ENCODE measurements at regions not wholly inside any gene's neighbourhood (a gene's known extent, or its start where the extent isn't known, plus 50 kb on each side); places are given as distances from the start of the nearest gene placed in this dataset.

DNA sequence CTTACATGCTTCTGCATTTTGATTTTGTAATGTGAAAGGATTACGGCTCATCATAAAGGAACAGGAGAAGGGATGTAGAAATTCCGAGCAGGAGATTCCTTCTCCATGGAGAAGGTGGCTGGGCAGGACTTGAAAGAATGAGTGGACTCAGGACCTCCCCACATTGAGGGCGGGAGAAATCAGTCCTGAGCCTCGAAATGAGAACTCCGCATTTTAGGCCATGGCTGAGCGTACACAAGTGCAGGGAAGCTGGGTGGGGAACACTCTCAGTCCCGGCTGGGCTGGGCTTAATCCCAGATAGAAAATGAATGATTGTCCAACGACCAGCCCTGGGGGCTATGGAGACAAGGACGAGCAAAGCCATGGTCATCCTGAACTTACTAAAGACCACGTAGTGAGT, 402.3 kb upstream of the POU3F1 start:
- no peak overlapping the region for H3K4me2 ChIP-seq (ENCODE audit: low read length)
- POLR2A ChIA-PET = no interaction called here
- BruUV-seq (replicated peaks) = no TSS peak
- DNase-seq (ENCODE audit: low spot score) = no peak
- no peaks in the 10 kb centered on the region for H3K36me3 ChIP-seq (ENCODE audit: insufficient read depth, low read length)
- intact Hi-C loops (cut with micrococcal nuclease; ENCODE audit: unreplicated experiment) = no loop called here
- no peak overlapping the region for H3K4me3 ChIP-seq (ENCODE audit: low read depth, low read length, poor library complexity, severe bottlenecking)
- no peaks in the 10 kb centered on the region for H3K4me1 ChIP-seq (ENCODE audit: insufficient read depth, low read length, poor library complexity, severe bottlenecking)
- H3K27ac ChIP-seq (ENCODE audit: low read depth, low read length, poor library complexity, severe bottlenecking) = no peak overlapping the region
- TF ChIP-seq EZH2phosphoT487 (IDR thresholded peaks at IDR 0.05; ENCODE audit: borderline replicate concordance, low read depth, low read length) = no peak
- TF ChIP-seq, protein P1, sequence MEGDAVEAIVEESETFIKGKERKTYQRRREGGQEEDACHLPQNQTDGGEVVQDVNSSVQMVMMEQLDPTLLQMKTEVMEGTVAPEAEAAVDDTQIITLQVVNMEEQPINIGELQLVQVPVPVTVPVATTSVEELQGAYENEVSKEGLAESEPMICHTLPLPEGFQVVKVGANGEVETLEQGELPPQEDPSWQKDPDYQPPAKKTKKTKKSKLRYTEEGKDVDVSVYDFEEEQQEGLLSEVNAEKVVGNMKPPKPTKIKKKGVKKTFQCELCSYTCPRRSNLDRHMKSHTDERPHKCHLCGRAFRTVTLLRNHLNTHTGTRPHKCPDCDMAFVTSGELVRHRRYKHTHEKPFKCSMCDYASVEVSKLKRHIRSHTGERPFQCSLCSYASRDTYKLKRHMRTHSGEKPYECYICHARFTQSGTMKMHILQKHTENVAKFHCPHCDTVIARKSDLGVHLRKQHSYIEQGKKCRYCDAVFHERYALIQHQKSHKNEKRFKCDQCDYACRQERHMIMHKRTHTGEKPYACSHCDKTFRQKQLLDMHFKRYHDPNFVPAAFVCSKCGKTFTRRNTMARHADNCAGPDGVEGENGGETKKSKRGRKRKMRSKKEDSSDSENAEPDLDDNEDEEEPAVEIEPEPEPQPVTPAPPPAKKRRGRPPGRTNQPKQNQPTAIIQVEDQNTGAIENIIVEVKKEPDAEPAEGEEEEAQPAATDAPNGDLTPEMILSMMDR (conservative IDR thresholded peaks at IDR 0.05; ENCODE audit: low read length) = no peak
- CTCF ChIA-PET (ENCODE audit: unreplicated experiment) = no interaction called here
- H3K9me3 ChIP-seq (ENCODE audit: low read length) = no peaks in the 10 kb centered on the region
- no peaks in the 10 kb centered on the region for H4K20me1 ChIP-seq (ENCODE audit: insufficient read depth, low read length)
- H3K79me2 ChIP-seq (ENCODE audit: insufficient read depth, low read depth, low read length) = no peaks in the 10 kb centered on the region
- no peaks in the 10 kb centered on the region for H3K9me2 ChIP-seq (ENCODE audit: insufficient read depth, low read length)
- H2AFZ ChIP-seq (ENCODE audit: low read length) = no peak overlapping the region

DNA sequence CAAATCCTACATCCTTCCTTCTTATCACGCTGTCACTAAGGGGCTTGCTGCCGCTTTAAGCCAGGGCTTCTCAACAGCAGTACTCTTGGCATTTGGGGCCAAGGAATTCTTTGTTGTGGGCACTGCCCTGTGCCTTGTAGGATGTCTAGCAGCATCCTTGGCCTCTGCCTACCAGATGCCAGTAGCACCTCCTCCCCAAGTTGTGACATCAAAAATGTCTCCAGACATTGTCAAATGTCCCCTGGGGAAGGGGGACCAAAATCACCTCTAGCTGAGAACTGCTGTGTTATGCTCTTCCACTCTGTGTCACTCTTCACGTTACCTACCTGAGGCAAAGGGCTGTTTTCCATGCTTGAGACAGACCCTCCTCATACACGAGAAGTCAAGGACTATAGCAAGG, 400.3 kb upstream of the POU3F1 start:
- Histone ChIP-seq H3K4me3 (ENCODE audit: low read depth, low read length, poor library complexity, severe bottlenecking) (no peak overlapping the region), H3K36me3 (ENCODE audit: insufficient read depth, low read length) (no peaks in the 10 kb centered on the region), H3K9me3 (ENCODE audit: low read length) (no peaks in the 10 kb centered on the region), H3K4me1 (ENCODE audit: insufficient read depth, low read length, poor library complexity, severe bottlenecking) (no peaks in the 10 kb centered on the region), H3K4me2 (ENCODE audit: low read length) (no peak overlapping the region), H3K79me2 (ENCODE audit: insufficient read depth, low read depth, low read length) (no peaks in the 10 kb centered on the region), H3K9me2 (ENCODE audit: insufficient read depth, low read length) (no peaks in the 10 kb centered on the region), H4K20me1 (ENCODE audit: insufficient read depth, low read length) (no peaks in the 10 kb centered on the region), H2AFZ (ENCODE audit: low read length) (no peak overlapping the region), H3K27ac (ENCODE audit: low read depth, low read length, poor library complexity, severe bottlenecking) (no peak overlapping the region)
- DNase-seq (ENCODE audit: low spot score) = no peak
- TF ChIP-seq, protein P1 (conservative IDR thresholded peaks at IDR 0.05; ENCODE audit: low read length) = no peak
- TF ChIP-seq EZH2phosphoT487 (IDR thresholded peaks at IDR 0.05; ENCODE audit: borderline replicate concordance, low read depth, low read length) = no peak
- ChIA-PET POLR2A (interaction anchor here (0.6 kb wide), 3 partner anchors 27 to 731 kb away, joined by 3 read pairs; no protein-coding TSS in a partner anchor), CTCF (ENCODE audit: unreplicated experiment) (no interaction called here)
- no TSS peak for BruUV-seq (replicated peaks)
- intact Hi-C loops (cut with micrococcal nuclease; ENCODE audit: unreplicated experiment) = no loop called here

- no TSS peak for BruUV-seq (replicated peaks)
- Histone ChIP-seq H4K20me1 (ENCODE audit: insufficient read depth, low read length) (no peaks in the 10 kb centered on the region), H3K36me3 (ENCODE audit: insufficient read depth, low read length) (no peaks in the 10 kb centered on the region), H3K4me1 (ENCODE audit: insufficient read depth, low read length, poor library complexity, severe bottlenecking) (no peaks in the 10 kb centered on the region), H3K79me2 (ENCODE audit: insufficient read depth, low read depth, low read length) (no peaks in the 10 kb centered on the region), H2AFZ (ENCODE audit: low read length) (no peak overlapping the region), H3K9me3 (ENCODE audit: low read length) (peaks cover 12% of the 10 kb centered on the region; the same call in 1 of the 2 replicates), H3K9me2 (ENCODE audit: insufficient read depth, low read length) (no peaks in the 10 kb centered on the region), H3K27ac (ENCODE audit: low read depth, low read length, poor library complexity, severe bottlenecking) (no peak overlapping the region), H3K4me2 (ENCODE audit: low read length) (no peak overlapping the region), H3K4me3 (ENCODE audit: low read depth, low read length, poor library complexity, severe bottlenecking) (no peak overlapping the region)
- TF ChIP-seq, protein P1 (conservative IDR thresholded peaks at IDR 0.05; ENCODE audit: low read length) = no peak
- TF ChIP-seq EZH2phosphoT487 (IDR thresholded peaks at IDR 0.05; ENCODE audit: borderline replicate concordance, low read depth, low read length) = no peak
- ChIA-PET POLR2A (no interaction called here), CTCF (ENCODE audit: unreplicated experiment) (interaction anchor here (0.5 kb wide), 1 partner anchor 1770 kb away, joined by 4 read pairs; no protein-coding TSS in a partner anchor)
- DNase-seq (ENCODE audit: low spot score) = no peak
- intact Hi-C loops (cut with micrococcal nuclease; ENCODE audit: unreplicated experiment) = no loop called here
Measured at GRCh38 chr1:38444770-38445442, 398.3 kb upstream of the POU3F1 start.
